GM12873 (cell line): ENCODE measurements at regions not wholly inside any gene's neighbourhood (a gene's known extent, or its start where the extent isn't known, plus 50 kb on each side); places are given as distances from the start of the nearest gene placed in this dataset.

ENCODE experiments used
- TF ChIP-seq, protein P1 (sequence below): IDR thresholded peaks from 2 replicates; pipeline ENCODE4 v1.5.1; 2012; ENCODE audit warnings: low read depth, mild to moderate bottlenecking, moderate library complexity, low read length, control low read depth; ENCODE audit not compliant: insufficient read depth; ENCODE audit errors: missing control alignments

DNA sequence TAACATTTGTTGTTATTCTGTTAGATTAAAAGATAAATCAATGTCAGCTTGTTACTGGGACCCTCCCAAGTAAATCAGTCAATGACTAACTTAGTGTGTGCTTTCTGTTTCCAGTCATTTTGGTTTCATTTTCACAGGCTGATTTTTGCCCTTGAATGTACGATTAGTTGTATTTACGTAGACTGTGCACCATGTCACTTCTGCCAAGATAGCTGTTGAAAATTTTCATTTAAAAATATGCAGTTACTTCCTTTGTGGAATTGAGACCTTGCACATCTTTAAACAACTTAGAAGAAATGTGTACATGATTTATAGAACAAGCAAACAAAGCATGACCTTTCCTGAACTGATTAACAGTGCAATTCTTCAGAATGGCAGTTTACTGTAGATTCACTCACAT lies 944.8 kb upstream of the CITED2 start:
- TF ChIP-seq, protein P1, sequence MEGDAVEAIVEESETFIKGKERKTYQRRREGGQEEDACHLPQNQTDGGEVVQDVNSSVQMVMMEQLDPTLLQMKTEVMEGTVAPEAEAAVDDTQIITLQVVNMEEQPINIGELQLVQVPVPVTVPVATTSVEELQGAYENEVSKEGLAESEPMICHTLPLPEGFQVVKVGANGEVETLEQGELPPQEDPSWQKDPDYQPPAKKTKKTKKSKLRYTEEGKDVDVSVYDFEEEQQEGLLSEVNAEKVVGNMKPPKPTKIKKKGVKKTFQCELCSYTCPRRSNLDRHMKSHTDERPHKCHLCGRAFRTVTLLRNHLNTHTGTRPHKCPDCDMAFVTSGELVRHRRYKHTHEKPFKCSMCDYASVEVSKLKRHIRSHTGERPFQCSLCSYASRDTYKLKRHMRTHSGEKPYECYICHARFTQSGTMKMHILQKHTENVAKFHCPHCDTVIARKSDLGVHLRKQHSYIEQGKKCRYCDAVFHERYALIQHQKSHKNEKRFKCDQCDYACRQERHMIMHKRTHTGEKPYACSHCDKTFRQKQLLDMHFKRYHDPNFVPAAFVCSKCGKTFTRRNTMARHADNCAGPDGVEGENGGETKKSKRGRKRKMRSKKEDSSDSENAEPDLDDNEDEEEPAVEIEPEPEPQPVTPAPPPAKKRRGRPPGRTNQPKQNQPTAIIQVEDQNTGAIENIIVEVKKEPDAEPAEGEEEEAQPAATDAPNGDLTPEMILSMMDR = no peak

DNA sequence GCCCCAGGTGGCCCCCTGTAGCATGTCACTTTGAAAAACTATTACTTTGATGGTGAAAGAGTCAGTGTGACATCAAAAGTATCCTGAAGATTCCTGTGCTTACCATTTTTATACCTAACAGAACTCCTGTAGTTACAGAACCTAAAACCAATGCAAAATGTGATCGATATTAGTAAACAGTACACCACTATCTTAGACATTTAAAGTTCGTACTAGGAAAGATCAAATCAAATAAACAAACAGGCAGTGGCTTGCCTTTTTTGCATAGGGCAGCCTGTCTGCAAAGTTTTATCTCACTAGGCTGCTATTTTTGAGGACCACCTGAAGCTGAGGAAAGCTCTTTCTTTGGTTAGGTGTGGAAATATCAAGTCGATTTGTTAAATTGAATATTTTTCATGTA lies 944.0 kb upstream of the CITED2 start:
- TF ChIP-seq, protein P1 = no peak

DNA sequence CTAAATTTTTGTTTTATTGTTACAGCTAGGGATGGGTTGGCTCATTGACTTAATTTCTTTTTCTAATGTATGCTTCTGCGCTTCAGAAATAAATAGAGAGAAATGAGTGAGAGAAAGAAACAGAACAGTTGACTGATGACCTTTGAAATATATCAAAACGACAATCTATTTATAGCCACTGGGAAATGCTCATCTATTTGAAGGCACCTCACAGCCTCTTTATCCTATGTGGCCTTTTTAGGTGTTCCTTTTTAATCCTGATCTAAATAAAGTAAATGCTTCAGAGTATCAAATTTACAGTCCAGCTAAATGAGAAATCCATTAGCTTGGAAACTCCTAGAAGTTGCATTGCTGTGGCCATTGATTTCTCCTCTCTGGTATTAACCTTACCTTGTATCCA lies 943.5 kb upstream of the CITED2 start:
- TF ChIP-seq, protein P1 = no peak

GRCh38 chr6:140316966-140317365 lies 942.5 kb upstream of the CITED2 start:
- TF ChIP-seq, protein P1 = no peak

DNA sequence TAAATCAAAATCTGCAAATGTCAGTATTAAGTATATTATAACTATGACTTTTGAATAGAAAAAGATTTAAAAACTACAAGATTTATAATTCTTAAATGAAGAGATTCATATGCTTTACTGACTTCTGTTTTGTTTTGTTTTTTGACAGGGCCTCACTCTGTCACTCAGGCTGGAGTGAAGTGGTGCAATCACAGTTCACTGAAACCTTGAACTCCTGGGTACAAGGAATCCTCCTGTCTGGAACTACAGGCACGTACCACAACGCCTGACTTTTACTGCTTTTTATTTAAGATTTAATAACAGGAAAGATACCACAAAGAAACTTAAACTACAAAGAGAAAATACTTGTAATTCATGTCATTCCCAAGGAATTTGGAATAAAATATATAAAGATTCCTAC lies 940.2 kb upstream of the CITED2 start:
- TF ChIP-seq, protein P1 = no peak

GRCh38 chr6:140311146-140311545 lies 936.7 kb upstream of the CITED2 start:
- TF ChIP-seq, protein P1 = no peak

DNA sequence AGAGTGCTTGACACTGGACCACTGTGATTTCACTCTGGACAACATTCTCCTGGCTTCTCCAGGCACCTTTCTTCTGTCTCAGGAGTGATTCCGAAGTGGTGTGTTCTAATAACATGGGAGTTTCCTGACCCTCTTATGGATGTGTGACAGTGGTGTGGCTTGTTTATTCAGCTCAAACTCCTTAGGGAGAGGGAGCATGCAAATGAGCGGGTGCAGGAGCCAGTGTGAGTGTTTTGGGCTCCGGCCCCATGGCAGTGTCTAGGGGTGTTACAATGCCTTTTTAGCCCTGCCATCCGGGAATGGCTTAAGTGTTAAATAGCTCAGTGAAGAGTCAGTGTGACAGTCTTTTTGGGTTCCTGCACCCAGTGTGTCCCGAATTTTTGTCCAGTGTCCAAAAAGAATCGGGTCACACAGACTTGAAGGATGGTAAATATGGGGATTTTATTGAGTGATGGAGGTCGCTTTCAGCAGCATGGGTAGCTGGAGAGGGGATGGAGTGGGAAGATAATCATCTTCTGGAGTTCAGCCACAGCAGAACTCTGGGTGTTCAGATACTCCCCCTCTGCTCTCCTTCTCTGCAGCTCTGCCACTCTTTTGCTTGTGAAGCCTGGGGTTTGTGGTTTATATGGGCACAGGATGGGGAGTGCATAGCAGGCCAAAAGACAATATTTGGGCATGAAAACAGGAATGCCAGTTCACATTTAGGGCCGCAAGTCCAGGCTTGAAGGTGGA lies 928.9 kb upstream of the CITED2 start:
- TF ChIP-seq, protein P1 = no peak
